ENCODE measurements at regions not wholly inside any gene's neighbourhood (a gene's known extent, or its start where the extent isn't known, plus 50 kb on each side); places are given as distances from the start of the nearest gene placed in this dataset.

- no peaks in the 10 kb centered on the region for H3K9me3 Mint-ChIP-seq
- DNase-seq (ENCODE audit: low spot score in 2 of 2) = no peak
- H3K36me3 Mint-ChIP-seq (ENCODE audit: insufficient read depth) = no peaks in the 10 kb centered on the region
- H3K27me3 Mint-ChIP-seq = peaks cover 23% of the 10 kb centered on the region
- H3K27ac Mint-ChIP-seq (ENCODE audit: low read depth) = no peak overlapping the region
- no peaks in the 10 kb centered on the region for H3K4me1 Mint-ChIP-seq
- H3K4me3 Mint-ChIP-seq = no peak overlapping the region
- ATAC-seq (replicated peaks; ENCODE audit: extremely low read depth, poor library complexity, severe bottlenecking) = no peak
Measured at GRCh38 chr6:170108890-170109587, 181.8 kb downstream of the DLL1 start.

GRCh38 chr6:170108456-170108855 lies 182.4 kb downstream of the DLL1 start:
- no peaks in the 10 kb centered on the region for H3K9me3 Mint-ChIP-seq
- peaks cover 23% of the 10 kb centered on the region for H3K27me3 Mint-ChIP-seq
- H3K4me1 Mint-ChIP-seq = no peaks in the 10 kb centered on the region
- H3K36me3 Mint-ChIP-seq (ENCODE audit: insufficient read depth) = no peaks in the 10 kb centered on the region
- no peak for DNase-seq (ENCODE audit: low spot score in 2 of 2)
- H3K27ac Mint-ChIP-seq (ENCODE audit: low read depth) = no peak overlapping the region
- ATAC-seq (replicated peaks; ENCODE audit: extremely low read depth, poor library complexity, severe bottlenecking) = no peak
- no peak overlapping the region for H3K4me3 Mint-ChIP-seq

- H3K9me3 Mint-ChIP-seq = no peaks in the 10 kb centered on the region
- no peaks in the 10 kb centered on the region for H3K36me3 Mint-ChIP-seq (ENCODE audit: insufficient read depth)
- H3K4me1 Mint-ChIP-seq = no peaks in the 10 kb centered on the region
- no peak overlapping the region for H3K4me3 Mint-ChIP-seq
- H3K27me3 Mint-ChIP-seq = peaks cover 23% of the 10 kb centered on the region
- H3K27ac Mint-ChIP-seq (ENCODE audit: low read depth) = peak overlapping the region; percentile 23
- ATAC-seq (replicated peaks; ENCODE audit: extremely low read depth, poor library complexity, severe bottlenecking) (no peak), DNase-seq (ENCODE audit: low spot score in 2 of 2) (no peak)
Measured at GRCh38 chr6:170107606-170108222, 183.2 kb downstream of the DLL1 start.

GRCh38 chr6:170106906-170107525 lies 183.9 kb downstream of the DLL1 start:
- Mint-ChIP-seq H3K4me1 (no peaks in the 10 kb centered on the region), H3K27ac (ENCODE audit: low read depth) (no peak overlapping the region), H3K9me3 (no peaks in the 10 kb centered on the region), H3K36me3 (ENCODE audit: insufficient read depth) (no peaks in the 10 kb centered on the region), H3K27me3 (peaks cover 23% of the 10 kb centered on the region), H3K4me3 (no peak overlapping the region)
- ATAC-seq (replicated peaks; ENCODE audit: extremely low read depth, poor library complexity, severe bottlenecking) = no peak
- no peak for DNase-seq (ENCODE audit: low spot score in 2 of 2)

- DNase-seq (ENCODE audit: low spot score in 2 of 2) = peak in 1 of 2 donors; percentile 9
- H3K4me3 Mint-ChIP-seq = no peak overlapping the region
- no peak for ATAC-seq (replicated peaks; ENCODE audit: extremely low read depth, poor library complexity, severe bottlenecking)
- H3K36me3 Mint-ChIP-seq (ENCODE audit: insufficient read depth) = no peaks in the 10 kb centered on the region
- H3K27ac Mint-ChIP-seq (ENCODE audit: low read depth) = no peak overlapping the region
- peaks cover 7% of the 10 kb centered on the region for H3K9me3 Mint-ChIP-seq
- peaks cover 21% of the 10 kb centered on the region for H3K27me3 Mint-ChIP-seq
- H3K4me1 Mint-ChIP-seq = no peaks in the 10 kb centered on the region
Measured at GRCh38 chr6:170102582-170103481, 188.0 kb downstream of the DLL1 start.

GRCh38 chr6:170102038-170102437 lies 188.8 kb downstream of the DLL1 start:
- no peaks in the 10 kb centered on the region for H3K36me3 Mint-ChIP-seq (ENCODE audit: insufficient read depth)
- no peak for DNase-seq (ENCODE audit: low spot score in 2 of 2)
- no peak for ATAC-seq (replicated peaks; ENCODE audit: extremely low read depth, poor library complexity, severe bottlenecking)
- H3K4me3 Mint-ChIP-seq = no peak overlapping the region
- H3K4me1 Mint-ChIP-seq = no peaks in the 10 kb centered on the region
- H3K27me3 Mint-ChIP-seq = peaks cover 15% of the 10 kb centered on the region
- H3K27ac Mint-ChIP-seq (ENCODE audit: low read depth) = no peak overlapping the region
- H3K9me3 Mint-ChIP-seq = peaks cover 7% of the 10 kb centered on the region

GRCh38 chr6:170101281-170102035 lies 189.4 kb downstream of the DLL1 start:
- Mint-ChIP-seq H3K27ac (ENCODE audit: low read depth) (no peak overlapping the region), H3K36me3 (ENCODE audit: insufficient read depth) (no peaks in the 10 kb centered on the region), H3K4me3 (no peak overlapping the region), H3K27me3 (peaks cover 20% of the 10 kb centered on the region), H3K4me1 (no peaks in the 10 kb centered on the region), H3K9me3 (peaks cover 7% of the 10 kb centered on the region)
- DNase-seq (ENCODE audit: low spot score in 2 of 2) (no peak), ATAC-seq (replicated peaks; ENCODE audit: extremely low read depth, poor library complexity, severe bottlenecking) (no peak)

GRCh38 chr6:170100046-170100445 lies 190.8 kb downstream of the DLL1 start:
- H3K4me3 Mint-ChIP-seq = no peak overlapping the region
- H3K27me3 Mint-ChIP-seq = peaks cover 31% of the 10 kb centered on the region
- DNase-seq (ENCODE audit: low spot score in 2 of 2) (no peak), ATAC-seq (replicated peaks; ENCODE audit: extremely low read depth, poor library complexity, severe bottlenecking) (no peak)
- no peaks in the 10 kb centered on the region for H3K4me1 Mint-ChIP-seq
- peaks cover 7% of the 10 kb centered on the region for H3K9me3 Mint-ChIP-seq
- H3K36me3 Mint-ChIP-seq (ENCODE audit: insufficient read depth) = peaks cover 1% of the 10 kb centered on the region
- H3K27ac Mint-ChIP-seq (ENCODE audit: low read depth) = no peak overlapping the region

GRCh38 chr6:170099387-170099786 lies 191.5 kb downstream of the DLL1 start:
- no peaks in the 10 kb centered on the region for H3K4me1 Mint-ChIP-seq
- peaks cover 1% of the 10 kb centered on the region for H3K36me3 Mint-ChIP-seq (ENCODE audit: insufficient read depth)
- H3K4me3 Mint-ChIP-seq = no peak overlapping the region
- DNase-seq (ENCODE audit: low spot score in 2 of 2) (no peak), ATAC-seq (replicated peaks; ENCODE audit: extremely low read depth, poor library complexity, severe bottlenecking) (no peak)
- H3K9me3 Mint-ChIP-seq = peaks cover 7% of the 10 kb centered on the region
- H3K27ac Mint-ChIP-seq (ENCODE audit: low read depth) = no peak overlapping the region
- peaks cover 31% of the 10 kb centered on the region for H3K27me3 Mint-ChIP-seq

GRCh38 chr6:170098428-170099170 lies 192.3 kb downstream of the DLL1 start:
- Mint-ChIP-seq H3K36me3 (ENCODE audit: insufficient read depth) (peaks cover 1% of the 10 kb centered on the region), H3K27me3 (peaks cover 31% of the 10 kb centered on the region), H3K4me1 (no peaks in the 10 kb centered on the region), H3K9me3 (peaks cover 7% of the 10 kb centered on the region), H3K4me3 (no peak overlapping the region), H3K27ac (ENCODE audit: low read depth) (no peak overlapping the region)
- no peak for ATAC-seq (replicated peaks; ENCODE audit: extremely low read depth, poor library complexity, severe bottlenecking)
- no peak for DNase-seq (ENCODE audit: low spot score in 2 of 2)

GRCh38 chr6:170097505-170098427 lies 193.1 kb downstream of the DLL1 start:
- peaks cover 7% of the 10 kb centered on the region for H3K9me3 Mint-ChIP-seq
- H3K27me3 Mint-ChIP-seq = peaks cover 31% of the 10 kb centered on the region
- H3K36me3 Mint-ChIP-seq (ENCODE audit: insufficient read depth) = peaks cover 1% of the 10 kb centered on the region
- H3K27ac Mint-ChIP-seq (ENCODE audit: low read depth) = no peak overlapping the region
- H3K4me1 Mint-ChIP-seq = no peaks in the 10 kb centered on the region
- H3K4me3 Mint-ChIP-seq = no peak overlapping the region
- DNase-seq (ENCODE audit: low spot score in 2 of 2) (peak in 1 of 2 donors; percentile 8), ATAC-seq (replicated peaks; ENCODE audit: extremely low read depth, poor library complexity, severe bottlenecking) (no peak)
